T-helper 2 cell treated with Interferon-gamma antibody and Interleukin-4, amounts not matched to agents 5 μg/mL and 100 μg/mL, for 36 hours (primary cell): ENCODE measurements at regions not wholly inside any gene's neighbourhood (a gene's known extent, or its start where the extent isn't known, plus 50 kb on each side); places are given as distances from the start of the nearest gene placed in this dataset.

Experiments
- DNase-seq: peaks from one replicate; pipeline ENCODE4 v3.0.0; 2021; ENCODE audit warnings: low spot score
- H3K27ac Mint-ChIP-seq: one replicate; pipeline ENCODE4 v1.8.0; 2021; ENCODE audit warnings: mild to moderate bottlenecking, mixed read lengths
- H3K27me3 Mint-ChIP-seq: one replicate; pipeline ENCODE4 v1.8.0; 2021; ENCODE audit warnings: low read depth, mixed read lengths
- H3K36me3 Mint-ChIP-seq: one replicate; pipeline ENCODE4 v1.8.0; 2021; ENCODE audit warnings: low read depth, mixed read lengths
- H3K4me1 Mint-ChIP-seq: one replicate; pipeline ENCODE4 v1.8.0; 2021; ENCODE audit warnings: low read depth, mixed read lengths
- H3K4me3 Mint-ChIP-seq: one replicate; pipeline ENCODE4 v1.8.0; 2022; ENCODE audit warnings: mild to moderate bottlenecking, moderate library complexity, mixed read lengths
- H3K9me3 Mint-ChIP-seq: one replicate; pipeline ENCODE4 v1.8.0; 2021; ENCODE audit warnings: mixed read lengths

GRCh38 chrX:69387567-69388487 lies 116.3 kb upstream of the NALF2 start:
- no peak overlapping the region for H3K27ac Mint-ChIP-seq
- H3K4me1 Mint-ChIP-seq = no peaks in the 10 kb centered on the region
- no peak for DNase-seq
- no peaks in the 10 kb centered on the region for H3K27me3 Mint-ChIP-seq
- no peak overlapping the region for H3K4me3 Mint-ChIP-seq
- H3K36me3 Mint-ChIP-seq = no peaks in the 10 kb centered on the region
- H3K9me3 Mint-ChIP-seq = no peaks in the 10 kb centered on the region

GRCh38 chrX:69386681-69387080 lies 117.4 kb upstream of the NALF2 start:
- no peak for DNase-seq
- H3K9me3 Mint-ChIP-seq = no peaks in the 10 kb centered on the region
- H3K4me3 Mint-ChIP-seq = no peak overlapping the region
- no peaks in the 10 kb centered on the region for H3K36me3 Mint-ChIP-seq
- no peaks in the 10 kb centered on the region for H3K27me3 Mint-ChIP-seq
- H3K27ac Mint-ChIP-seq = no peak overlapping the region
- H3K4me1 Mint-ChIP-seq = no peaks in the 10 kb centered on the region

GRCh38 chrX:69379412-69379811 lies 124.7 kb upstream of the NALF2 start:
- no peak overlapping the region for H3K27ac Mint-ChIP-seq
- no peak overlapping the region for H3K4me3 Mint-ChIP-seq
- H3K27me3 Mint-ChIP-seq = no peaks in the 10 kb centered on the region
- no peaks in the 10 kb centered on the region for H3K36me3 Mint-ChIP-seq
- no peaks in the 10 kb centered on the region for H3K9me3 Mint-ChIP-seq
- no peak for DNase-seq
- H3K4me1 Mint-ChIP-seq = no peaks in the 10 kb centered on the region

GRCh38 chrX:69374569-69374968 lies 129.6 kb upstream of the NALF2 start:
- Mint-ChIP-seq H3K9me3 (no peaks in the 10 kb centered on the region), H3K4me1 (no peaks in the 10 kb centered on the region), H3K36me3 (no peaks in the 10 kb centered on the region), H3K4me3 (no peak overlapping the region), H3K27me3 (no peaks in the 10 kb centered on the region), H3K27ac (no peak overlapping the region)
- no peak for DNase-seq

GRCh38 chrX:69372435-69372834 lies 131.7 kb upstream of the NALF2 start:
- no peak overlapping the region for H3K4me3 Mint-ChIP-seq
- DNase-seq = no peak
- no peaks in the 10 kb centered on the region for H3K9me3 Mint-ChIP-seq
- H3K27me3 Mint-ChIP-seq = no peaks in the 10 kb centered on the region
- H3K27ac Mint-ChIP-seq = no peak overlapping the region
- H3K4me1 Mint-ChIP-seq = no peaks in the 10 kb centered on the region
- H3K36me3 Mint-ChIP-seq = no peaks in the 10 kb centered on the region

GRCh38 chrX:69371159-69371558 lies 133.0 kb upstream of the NALF2 start:
- no peak for DNase-seq
- no peaks in the 10 kb centered on the region for H3K27me3 Mint-ChIP-seq
- no peaks in the 10 kb centered on the region for H3K36me3 Mint-ChIP-seq
- H3K9me3 Mint-ChIP-seq = no peaks in the 10 kb centered on the region
- H3K4me1 Mint-ChIP-seq = no peaks in the 10 kb centered on the region
- H3K4me3 Mint-ChIP-seq = no peak overlapping the region
- H3K27ac Mint-ChIP-seq = no peak overlapping the region

- Mint-ChIP-seq H3K4me1 (no peaks in the 10 kb centered on the region), H3K9me3 (no peaks in the 10 kb centered on the region), H3K4me3 (no peak overlapping the region), H3K27me3 (no peaks in the 10 kb centered on the region), H3K27ac (no peak overlapping the region), H3K36me3 (no peaks in the 10 kb centered on the region)
- DNase-seq = no peak
Observed at GRCh38 chrX:69369999-69370398, 134.1 kb upstream of the NALF2 start.

- no peak overlapping the region for H3K4me3 Mint-ChIP-seq
- no peaks in the 10 kb centered on the region for H3K4me1 Mint-ChIP-seq
- no peaks in the 10 kb centered on the region for H3K36me3 Mint-ChIP-seq
- no peaks in the 10 kb centered on the region for H3K9me3 Mint-ChIP-seq
- no peak for DNase-seq
- no peaks in the 10 kb centered on the region for H3K27me3 Mint-ChIP-seq
- H3K27ac Mint-ChIP-seq = no peak overlapping the region
Observed at GRCh38 chrX:69366183-69366582, 137.9 kb upstream of the NALF2 start.

GRCh38 chrX:69365755-69366154 lies 138.4 kb upstream of the NALF2 start:
- Mint-ChIP-seq H3K27me3 (no peaks in the 10 kb centered on the region), H3K36me3 (no peaks in the 10 kb centered on the region), H3K4me1 (no peaks in the 10 kb centered on the region), H3K9me3 (no peaks in the 10 kb centered on the region), H3K27ac (no peak overlapping the region), H3K4me3 (no peak overlapping the region)
- DNase-seq = no peak

GRCh38 chrX:69365349-69365748 lies 138.8 kb upstream of the NALF2 start:
- Mint-ChIP-seq H3K4me1 (no peaks in the 10 kb centered on the region), H3K36me3 (no peaks in the 10 kb centered on the region), H3K9me3 (no peaks in the 10 kb centered on the region), H3K4me3 (no peak overlapping the region), H3K27me3 (no peaks in the 10 kb centered on the region), H3K27ac (no peak overlapping the region)
- DNase-seq = no peak

- H3K9me3 Mint-ChIP-seq = no peaks in the 10 kb centered on the region
- no peaks in the 10 kb centered on the region for H3K4me1 Mint-ChIP-seq
- no peaks in the 10 kb centered on the region for H3K36me3 Mint-ChIP-seq
- H3K27me3 Mint-ChIP-seq = no peaks in the 10 kb centered on the region
- no peak overlapping the region for H3K27ac Mint-ChIP-seq
- H3K4me3 Mint-ChIP-seq = no peak overlapping the region
- DNase-seq = no peak
Observed at GRCh38 chrX:69362856-69363255, 141.3 kb upstream of the NALF2 start.

- Mint-ChIP-seq H3K4me1 (no peaks in the 10 kb centered on the region), H3K27me3 (no peaks in the 10 kb centered on the region), H3K9me3 (no peaks in the 10 kb centered on the region), H3K4me3 (no peak overlapping the region), H3K36me3 (no peaks in the 10 kb centered on the region), H3K27ac (no peak overlapping the region)
- DNase-seq = no peak
Observed at GRCh38 chrX:69362354-69362753, 141.8 kb upstream of the NALF2 start.

GRCh38 chrX:69361311-69361845 lies 142.7 kb upstream of the NALF2 start:
- Mint-ChIP-seq H3K4me3 (no peak overlapping the region), H3K27me3 (no peaks in the 10 kb centered on the region), H3K4me1 (no peaks in the 10 kb centered on the region), H3K27ac (no peak overlapping the region), H3K9me3 (no peaks in the 10 kb centered on the region), H3K36me3 (no peaks in the 10 kb centered on the region)
- DNase-seq = no peak

- Mint-ChIP-seq H3K27me3 (no peaks in the 10 kb centered on the region), H3K36me3 (no peaks in the 10 kb centered on the region), H3K4me3 (no peak overlapping the region), H3K9me3 (peaks cover 5% of the 10 kb centered on the region), H3K27ac (no peak overlapping the region), H3K4me1 (no peaks in the 10 kb centered on the region)
- DNase-seq = no peak
Observed at GRCh38 chrX:69357317-69357716, 146.8 kb upstream of the NALF2 start.

- no peak overlapping the region for H3K4me3 Mint-ChIP-seq
- no peak overlapping the region for H3K27ac Mint-ChIP-seq
- no peaks in the 10 kb centered on the region for H3K4me1 Mint-ChIP-seq
- no peaks in the 10 kb centered on the region for H3K9me3 Mint-ChIP-seq
- H3K36me3 Mint-ChIP-seq = no peaks in the 10 kb centered on the region
- no peak for DNase-seq
- H3K27me3 Mint-ChIP-seq = no peaks in the 10 kb centered on the region
Observed at GRCh38 chrX:69324851-69325250, 159.6 kb upstream of the PJA1 start.
